ENCODE measurements at regions not wholly inside any gene's neighbourhood (a gene's known extent, or its start where the extent isn't known, plus 50 kb on each side); places are given as distances from the start of the nearest gene placed in this dataset.

- TF ChIP-seq CC2D1A (IDR thresholded peaks at IDR 0.05) (no peak), HDAC1 (IDR thresholded peaks at IDR 0.05) (no peak), BRF1 (IDR thresholded peaks at IDR 0.05; ENCODE audit: borderline replicate concordance, extremely low read depth, insufficient read length) (no peak)
- TF ChIP-seq, protein P1, sequence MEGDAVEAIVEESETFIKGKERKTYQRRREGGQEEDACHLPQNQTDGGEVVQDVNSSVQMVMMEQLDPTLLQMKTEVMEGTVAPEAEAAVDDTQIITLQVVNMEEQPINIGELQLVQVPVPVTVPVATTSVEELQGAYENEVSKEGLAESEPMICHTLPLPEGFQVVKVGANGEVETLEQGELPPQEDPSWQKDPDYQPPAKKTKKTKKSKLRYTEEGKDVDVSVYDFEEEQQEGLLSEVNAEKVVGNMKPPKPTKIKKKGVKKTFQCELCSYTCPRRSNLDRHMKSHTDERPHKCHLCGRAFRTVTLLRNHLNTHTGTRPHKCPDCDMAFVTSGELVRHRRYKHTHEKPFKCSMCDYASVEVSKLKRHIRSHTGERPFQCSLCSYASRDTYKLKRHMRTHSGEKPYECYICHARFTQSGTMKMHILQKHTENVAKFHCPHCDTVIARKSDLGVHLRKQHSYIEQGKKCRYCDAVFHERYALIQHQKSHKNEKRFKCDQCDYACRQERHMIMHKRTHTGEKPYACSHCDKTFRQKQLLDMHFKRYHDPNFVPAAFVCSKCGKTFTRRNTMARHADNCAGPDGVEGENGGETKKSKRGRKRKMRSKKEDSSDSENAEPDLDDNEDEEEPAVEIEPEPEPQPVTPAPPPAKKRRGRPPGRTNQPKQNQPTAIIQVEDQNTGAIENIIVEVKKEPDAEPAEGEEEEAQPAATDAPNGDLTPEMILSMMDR (IDR thresholded peaks at IDR 0.05 in 2 of 3, conservative IDR thresholded peaks at IDR 0.05 in 1 of 3; ENCODE audit: insufficient read depth in 2 of 3, low read depth in 1 of 3, low read length in 3 of 3), result no peak
Observed at GRCh38 chr16:55102077-55102476, 171.4 kb downstream of the IRX5 start.

Data from K562 (cell line).